ENCODE measurements at regions not wholly inside any gene's neighbourhood (a gene's known extent, or its start where the extent isn't known, plus 50 kb on each side); places are given as distances from the start of the nearest gene placed in this dataset.

DNA sequence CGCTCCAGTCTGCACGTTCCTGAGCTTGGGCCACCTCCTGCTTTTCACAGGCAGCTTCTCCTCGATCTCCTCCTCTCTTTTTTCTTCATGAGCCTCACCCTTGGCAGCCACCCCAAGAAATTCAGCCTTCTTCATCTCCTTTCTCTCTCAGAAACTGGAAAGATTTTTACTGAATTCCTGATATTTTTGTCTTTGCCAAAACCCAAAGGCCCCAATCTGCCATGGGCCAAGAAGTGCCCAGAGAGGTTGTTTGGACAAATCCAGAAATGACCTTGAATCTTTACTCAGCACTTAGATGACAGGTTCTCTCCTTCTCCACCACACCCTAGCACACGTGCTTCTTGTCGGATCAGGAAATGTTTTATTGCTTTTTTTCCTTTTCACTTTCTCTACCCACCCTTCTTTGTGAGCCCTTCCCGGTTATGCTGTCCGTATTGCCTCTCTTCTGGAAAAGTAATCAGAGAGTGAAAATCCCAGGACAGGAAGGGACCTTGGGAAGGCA, 134.5 kb upstream of the TNP1 start:
- Histone ChIP-seq H3K9me3 (ENCODE audit: control insufficient read depth, insufficient read depth, low read depth, low read length) (no peaks in the 10 kb centered on the region), H3K27ac (ENCODE audit: low read length) (no peak overlapping the region), H3K4me1 (ENCODE audit: control insufficient read depth, insufficient read depth, low read length) (no peaks in the 10 kb centered on the region), H3K36me3 (ENCODE audit: control insufficient read depth, insufficient read depth, low read length) (no peaks in the 10 kb centered on the region), H3K4me3 (ENCODE audit: low read depth in 2 of 2, low read length in 2 of 2) (no peak overlapping the region), H3K27me3 (ENCODE audit: control insufficient read depth, insufficient read depth, low read length) (no peaks in the 10 kb centered on the region; the same call in 1 of the 2 replicates)
- no peak for ATAC-seq
- TF ChIP-seq TCF7L2 (IDR thresholded peaks at IDR 0.05; ENCODE audit: low read depth, low read length) (no peak), SIN3A (IDR thresholded peaks at IDR 0.05; ENCODE audit: borderline replicate concordance, insufficient read depth, low read depth, low read length) (no peak)
- intact Hi-C loops (cut with micrococcal nuclease; ENCODE audit: unreplicated experiment) (no loop called here), in situ Hi-C loops (cut with HindIII; ENCODE audit: low pct_unique_long_range_greater_than_20kb, low sequenced_read_pairs) (no loop called here)
- no TSS peak for BruUV-seq (replicated peaks)
- no peak for DNase-seq (ENCODE audit: low read depth, low spot score)
- ChIA-PET CTCF (no interaction called here), POLR2A (no interaction called here)

- intact Hi-C loops (cut with micrococcal nuclease; ENCODE audit: unreplicated experiment): no loop called here
- Histone ChIP-seq H3K4me3 (ENCODE audit: low read depth in 2 of 2, low read length in 2 of 2) (no peak overlapping the region), H3K27ac (ENCODE audit: low read length) (no peak overlapping the region), H3K9me3 (ENCODE audit: control insufficient read depth, insufficient read depth, low read depth, low read length) (no peaks in the 10 kb centered on the region), H3K4me1 (ENCODE audit: control insufficient read depth, insufficient read depth, low read length) (no peaks in the 10 kb centered on the region), H3K27me3 (ENCODE audit: control insufficient read depth, insufficient read depth, low read length) (no peaks in the 10 kb centered on the region; the same call in 1 of the 2 replicates), H3K36me3 (ENCODE audit: control insufficient read depth, insufficient read depth, low read length) (no peaks in the 10 kb centered on the region)
- no TSS peak for BruUV-seq (replicated peaks)
- TF ChIP-seq CTCF (IDR thresholded peaks at IDR 0.05) (no peak), TCF7L2 (IDR thresholded peaks at IDR 0.05; ENCODE audit: low read depth, low read length) (no peak), SIN3A (IDR thresholded peaks at IDR 0.05; ENCODE audit: borderline replicate concordance, insufficient read depth, low read depth, low read length) (no peak), POLR2AphosphoS5 (IDR thresholded peaks at IDR 0.05; ENCODE audit: low read depth, low read length) (no peak), REST (IDR thresholded peaks at IDR 0.05; ENCODE audit: insufficient read depth in 1 of 2, low read depth in 2 of 2, low read length in 1 of 2) (no peak)
- ChIA-PET CTCF (no interaction called here), POLR2A (no interaction called here)
- ATAC-seq (no peak), DNase-seq (ENCODE audit: low read depth, low spot score) (no peak)
- in situ Hi-C loops (cut with HindIII; ENCODE audit: low pct_unique_long_range_greater_than_20kb, low sequenced_read_pairs): no loop called here
Measured at GRCh38 chr2:216992056-216992675, 132.3 kb upstream of the TNP1 start.

- intact Hi-C loops (cut with micrococcal nuclease; ENCODE audit: unreplicated experiment) (no loop called here), in situ Hi-C loops (cut with HindIII; ENCODE audit: low pct_unique_long_range_greater_than_20kb, low sequenced_read_pairs) (no loop called here)
- no peaks in the 10 kb centered on the region for H3K36me3 ChIP-seq (ENCODE audit: control insufficient read depth, insufficient read depth, low read length)
- no peak for ATAC-seq
- H3K9me3 ChIP-seq (ENCODE audit: control insufficient read depth, insufficient read depth, low read depth, low read length): no peaks in the 10 kb centered on the region
- ChIA-PET POLR2A (no interaction called here), CTCF (no interaction called here)
- H3K4me1 ChIP-seq (ENCODE audit: control insufficient read depth, insufficient read depth, low read length): no peaks in the 10 kb centered on the region
- no peak overlapping the region for H3K4me3 ChIP-seq (ENCODE audit: low read depth in 2 of 2, low read length in 2 of 2)
- TF ChIP-seq REST (IDR thresholded peaks at IDR 0.05; ENCODE audit: insufficient read depth in 1 of 2, low read depth in 2 of 2, low read length in 1 of 2): no peak
- no peak for TF ChIP-seq SIN3A (IDR thresholded peaks at IDR 0.05; ENCODE audit: borderline replicate concordance, insufficient read depth, low read depth, low read length)
- TF ChIP-seq POLR2AphosphoS5 (IDR thresholded peaks at IDR 0.05; ENCODE audit: low read depth, low read length): no peak
- TF ChIP-seq CTCF (IDR thresholded peaks at IDR 0.05): no peak
- no peak for TF ChIP-seq TCF7L2 (IDR thresholded peaks at IDR 0.05; ENCODE audit: low read depth, low read length)
- BruUV-seq (replicated peaks): no TSS peak
- DNase-seq (ENCODE audit: low read depth, low spot score): no peak
- H3K27me3 ChIP-seq (ENCODE audit: control insufficient read depth, insufficient read depth, low read length): no peaks in the 10 kb centered on the region; the same call in 1 of the 2 replicates
- H3K27ac ChIP-seq (ENCODE audit: low read length): no peak overlapping the region
Measured at GRCh38 chr2:216991563-216991962, 131.7 kb upstream of the TNP1 start.

Measured in Panc1 (cell line).